ACC112 (cell line): ENCODE measurements at regions not wholly inside any gene's neighbourhood (a gene's known extent, or its start where the extent isn't known, plus 50 kb on each side); places are given as distances from the start of the nearest gene placed in this dataset.

ENCODE experiments used
- H2AFZ ChIP-seq: fragments of 200-600 bp; sonication (generic); one replicate; pipeline ENCODE4 v1.6.0; 2017; ENCODE audit warnings: antibody characterized with exemption, low read length; ENCODE audit not compliant: unreplicated experiment
- H3K27ac ChIP-seq: fragments of 200-600 bp; sonication (generic); 2 replicates; pipeline ENCODE4 v1.5.1; 2014; ENCODE audit warnings: low read depth, mild to moderate bottlenecking, antibody characterized with exemption, low read length, moderate library complexity
- H3K27me3 ChIP-seq: fragments of 200-600 bp; sonication (generic); 2 replicates; pipeline ENCODE4 v1.6.1; 2014; ENCODE audit warnings: mild to moderate bottlenecking, antibody characterized with exemption, low read length, moderate library complexity, mixed read lengths; ENCODE audit not compliant: insufficient read depth
- H3K36me3 ChIP-seq: fragments of 200-600 bp; sonication (generic); 2 replicates; pipeline ENCODE4 v1.6.1; 2016; ENCODE audit warnings: mild to moderate bottlenecking, antibody characterized with exemption, low read length, moderate library complexity, mixed read lengths; ENCODE audit not compliant: insufficient read depth
- H3K4me1 ChIP-seq: fragments of 200-600 bp; sonication (generic); one replicate; pipeline ENCODE4 v1.6.1; 2016; ENCODE audit warnings: low read length, mixed read lengths; ENCODE audit not compliant: insufficient read depth, unreplicated experiment, control insufficient read depth
- H3K4me3 ChIP-seq: fragments of 200-600 bp; sonication (generic); 2 replicates; pipeline ENCODE4 v1.5.1; 2014; ENCODE audit warnings: mild to moderate bottlenecking, low read depth, low read length
- H3K79me2 ChIP-seq: fragments of 200-600 bp; sonication (generic); one replicate; pipeline ENCODE4 v1.6.0; 2016; ENCODE audit warnings: low read length; ENCODE audit not compliant: control insufficient read depth, unreplicated experiment, insufficient read depth

GRCh38 chr22:48786679-48786996 lies 1041.0 kb downstream of the BRD1 start:
- no peak overlapping the region for H3K27ac ChIP-seq
- no peaks in the 10 kb centered on the region for H3K79me2 ChIP-seq
- no peaks in the 10 kb centered on the region for H3K36me3 ChIP-seq
- H3K4me1 ChIP-seq = no peaks in the 10 kb centered on the region
- no peaks in the 10 kb centered on the region for H3K27me3 ChIP-seq
- no peak overlapping the region for H2AFZ ChIP-seq
- H3K4me3 ChIP-seq = no peak overlapping the region

- no peak overlapping the region for H3K27ac ChIP-seq
- H3K36me3 ChIP-seq = no peaks in the 10 kb centered on the region
- H3K79me2 ChIP-seq = no peaks in the 10 kb centered on the region
- H3K4me3 ChIP-seq = no peak overlapping the region
- H2AFZ ChIP-seq = no peak overlapping the region
- H3K4me1 ChIP-seq = no peaks in the 10 kb centered on the region
- no peaks in the 10 kb centered on the region for H3K27me3 ChIP-seq
Observed at GRCh38 chr22:48785792-48786678, 1041.6 kb downstream of the BRD1 start.

GRCh38 chr22:48784701-48785503 lies 1042.8 kb downstream of the BRD1 start:
- Histone ChIP-seq H3K79me2 (no peaks in the 10 kb centered on the region), H3K27ac (no peak overlapping the region), H3K4me1 (no peaks in the 10 kb centered on the region), H3K36me3 (no peaks in the 10 kb centered on the region), H3K27me3 (no peaks in the 10 kb centered on the region), H2AFZ (no peak overlapping the region), H3K4me3 (no peak overlapping the region)

GRCh38 chr22:48783821-48784266 lies 1043.8 kb downstream of the BRD1 start:
- Histone ChIP-seq H2AFZ (no peak overlapping the region), H3K27me3 (no peaks in the 10 kb centered on the region), H3K4me1 (no peaks in the 10 kb centered on the region), H3K79me2 (no peaks in the 10 kb centered on the region), H3K27ac (no peak overlapping the region), H3K4me3 (no peak overlapping the region), H3K36me3 (no peaks in the 10 kb centered on the region)

- Histone ChIP-seq H3K27me3 (no peaks in the 10 kb centered on the region), H3K4me1 (no peaks in the 10 kb centered on the region), H2AFZ (no peak overlapping the region), H3K27ac (no peak overlapping the region), H3K79me2 (no peaks in the 10 kb centered on the region), H3K4me3 (no peak overlapping the region), H3K36me3 (no peaks in the 10 kb centered on the region)
Observed at GRCh38 chr22:48782811-48783511, 1044.7 kb downstream of the BRD1 start.

- Histone ChIP-seq H3K27ac (no peak overlapping the region), H3K27me3 (no peaks in the 10 kb centered on the region)
Observed at GRCh38 chr22:48782326-48782725, 1045.3 kb downstream of the BRD1 start.

GRCh38 chr22:48781868-48782267 lies 1045.8 kb downstream of the BRD1 start:
- H3K27ac ChIP-seq = no peak overlapping the region
- H3K4me3 ChIP-seq = no peak overlapping the region
- H3K79me2 ChIP-seq = no peaks in the 10 kb centered on the region
- no peaks in the 10 kb centered on the region for H3K27me3 ChIP-seq
- H2AFZ ChIP-seq = no peak overlapping the region
- H3K4me1 ChIP-seq = no peaks in the 10 kb centered on the region
- no peaks in the 10 kb centered on the region for H3K36me3 ChIP-seq

More at GRCh38 chr22:48782326-48782725, 1045.3 kb downstream of the BRD1 start:
- no peaks in the 10 kb centered on the region for H3K4me1 ChIP-seq
- H3K4me3 ChIP-seq = no peak overlapping the region
- H2AFZ ChIP-seq = no peak overlapping the region
- no peaks in the 10 kb centered on the region for H3K79me2 ChIP-seq
- no peaks in the 10 kb centered on the region for H3K36me3 ChIP-seq

- Histone ChIP-seq H3K36me3 (no peaks in the 10 kb centered on the region), H3K27me3 (no peaks in the 10 kb centered on the region), H2AFZ (no peak overlapping the region), H3K4me1 (no peaks in the 10 kb centered on the region), H3K4me3 (no peak overlapping the region), H3K27ac (no peak overlapping the region), H3K79me2 (no peaks in the 10 kb centered on the region)
Observed at GRCh38 chr22:48781391-48781790, 1046.3 kb downstream of the BRD1 start.

GRCh38 chr22:48780597-48781277 lies 1046.9 kb downstream of the BRD1 start:
- no peaks in the 10 kb centered on the region for H3K79me2 ChIP-seq
- H2AFZ ChIP-seq = no peak overlapping the region
- no peak overlapping the region for H3K27ac ChIP-seq
- no peak overlapping the region for H3K4me3 ChIP-seq
- H3K27me3 ChIP-seq = no peaks in the 10 kb centered on the region
- no peaks in the 10 kb centered on the region for H3K36me3 ChIP-seq
- H3K4me1 ChIP-seq = no peaks in the 10 kb centered on the region
